BJ (cell line): ENCODE measurements at regions not wholly inside any gene's neighbourhood (a gene's known extent, or its start where the extent isn't known, plus 50 kb on each side); places are given as distances from the start of the nearest gene placed in this dataset.

Experiments used
- CTCF ChIA-PET: fragments of 350-600 bp; formaldehyde crosslinking; extraction: SDS; loops from one replicate; lab custom pipeline; 2021; ENCODE audit warnings: antibody characterized with exemption, inconsistent platforms; lab: Yijun Ruan, JAX
- POLR2A ChIA-PET: fragments of 300-600 bp; sonication (Branson Sonifier 250); formaldehyde crosslinking; extraction: SDS; loops from one replicate; lab custom pipeline; 2021; ENCODE audit warnings: antibody characterized with exemption; lab: Charles Lee
- DNase-seq: peaks from one replicate; pipeline ENCODE4 v3.0.0-alpha.2; 2011; ENCODE audit warnings: low read depth
- H3K27me3 ChIP-seq: 2 replicates; pipeline ENCODE4 v1.6.0; 2011; ENCODE audit warnings: low read length; ENCODE audit not compliant: control insufficient read depth, insufficient read depth
- H3K36me3 ChIP-seq: 2 replicates; pipeline ENCODE4 v1.5.1; 2011; ENCODE audit warnings: low read length; ENCODE audit not compliant: control insufficient read depth, insufficient read depth
- H3K4me3 ChIP-seq: 2 replicates; pipeline ENCODE4 v1.5.1; 2011; ENCODE audit warnings: low read depth, mild to moderate bottlenecking, control low read depth, low read length
- CTCF ChIP-seq: IDR thresholded peaks from 2 replicates; pipeline ENCODE4 v1.5.1; 2011; ENCODE audit warnings: low read depth, mild to moderate bottlenecking, control low read depth, inconsistent platforms, low read length, moderate library complexity; ENCODE audit not compliant: insufficient read depth

- ChIA-PET CTCF (no interaction called here), POLR2A (no interaction called here)
- TF ChIP-seq CTCF, result no peak
- Histone ChIP-seq H3K36me3 (no peaks in the 10 kb centered on the region), H3K4me3 (no peak overlapping the region), H3K27me3 (no peaks in the 10 kb centered on the region; the same call in 1 of the 2 replicates)
- no peak for DNase-seq
Measured at GRCh38 chr3:8233938-8234337, 267.7 kb upstream of the LMCD1 start.

DNA sequence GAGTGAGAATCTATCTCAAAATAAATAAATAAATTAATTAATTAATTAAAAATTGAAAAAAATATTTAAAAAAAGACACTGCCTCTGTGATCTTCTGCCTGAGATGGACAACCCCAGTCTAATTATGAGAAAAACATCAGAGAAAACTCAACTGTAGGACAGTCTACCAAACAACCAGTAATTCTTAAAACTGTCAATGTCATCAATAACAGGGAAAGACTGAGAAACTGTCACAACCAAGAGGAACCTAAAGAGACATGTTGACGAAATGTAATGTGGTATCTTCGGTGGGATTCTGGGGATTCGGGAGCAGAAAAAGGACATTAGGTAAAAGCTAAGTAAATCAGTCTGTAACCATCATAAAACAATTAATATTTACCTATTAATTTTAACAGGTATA, 265.4 kb upstream of the LMCD1 start:
- ChIA-PET POLR2A (no interaction called here), CTCF (no interaction called here)
- H3K36me3 ChIP-seq, result no peaks in the 10 kb centered on the region
- H3K27me3 ChIP-seq, result no peaks in the 10 kb centered on the region; the same call in 1 of the 2 replicates
- DNase-seq, result no peak
- H3K4me3 ChIP-seq, result no peak overlapping the region
- no peak for TF ChIP-seq CTCF

DNA sequence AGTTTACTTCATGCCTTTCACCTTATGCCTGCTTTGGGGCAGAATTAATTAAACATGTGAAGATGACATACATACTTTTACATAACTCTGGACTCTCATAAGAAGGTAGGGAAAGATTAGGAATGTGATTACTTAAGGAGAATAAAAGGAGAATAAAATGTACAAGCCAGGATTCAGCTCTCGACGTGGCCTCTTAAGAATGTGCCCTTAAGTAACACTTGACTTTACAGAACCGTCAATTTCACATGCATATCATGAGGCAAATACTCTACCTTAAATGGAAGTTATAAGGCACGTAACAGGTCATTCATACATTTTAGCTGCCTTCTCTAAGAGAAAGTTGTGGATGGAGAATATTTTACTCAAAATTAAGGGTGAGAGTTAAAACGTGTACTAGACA, 263.7 kb upstream of the LMCD1 start:
- ChIA-PET CTCF (interaction anchor here (1.1 kb wide), 1 partner anchor 8 kb away, joined by 3 read pairs; no protein-coding TSS in a partner anchor), POLR2A (no interaction called here)
- TF ChIP-seq CTCF, result no peak
- H3K27me3 ChIP-seq, result no peaks in the 10 kb centered on the region
- no peaks in the 10 kb centered on the region for H3K36me3 ChIP-seq
- no peak overlapping the region for H3K4me3 ChIP-seq
- DNase-seq, result no peak

DNA sequence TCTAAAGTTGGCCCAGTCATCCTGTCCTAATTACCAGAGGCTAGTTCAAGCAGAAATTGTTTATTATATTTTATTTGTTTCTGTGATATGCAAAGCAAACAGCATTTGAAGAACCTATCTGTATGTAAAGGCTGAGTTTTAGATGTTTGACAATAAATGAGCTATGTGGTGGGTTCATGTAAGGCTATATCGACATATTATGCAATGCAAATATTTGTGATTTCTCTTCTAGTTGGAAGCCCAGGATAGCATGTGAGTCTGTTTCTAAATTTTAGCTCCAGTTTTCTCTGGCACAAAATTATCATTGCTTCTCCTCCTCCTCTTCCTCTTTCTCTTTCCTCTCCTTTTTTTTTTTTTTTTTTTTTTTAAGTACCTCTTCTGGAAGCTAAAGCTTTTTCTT, 263.2 kb upstream of the LMCD1 start:
- POLR2A ChIA-PET, result no interaction called here
- no peak for DNase-seq
- no peak overlapping the region for H3K4me3 ChIP-seq
- no peaks in the 10 kb centered on the region for H3K36me3 ChIP-seq
- CTCF ChIA-PET, result interaction anchor here (1.1 kb wide), 1 partner anchor 8 kb away, joined by 3 read pairs; no protein-coding TSS in a partner anchor
- no peaks in the 10 kb centered on the region for H3K27me3 ChIP-seq
- no peak for TF ChIP-seq CTCF

DNA sequence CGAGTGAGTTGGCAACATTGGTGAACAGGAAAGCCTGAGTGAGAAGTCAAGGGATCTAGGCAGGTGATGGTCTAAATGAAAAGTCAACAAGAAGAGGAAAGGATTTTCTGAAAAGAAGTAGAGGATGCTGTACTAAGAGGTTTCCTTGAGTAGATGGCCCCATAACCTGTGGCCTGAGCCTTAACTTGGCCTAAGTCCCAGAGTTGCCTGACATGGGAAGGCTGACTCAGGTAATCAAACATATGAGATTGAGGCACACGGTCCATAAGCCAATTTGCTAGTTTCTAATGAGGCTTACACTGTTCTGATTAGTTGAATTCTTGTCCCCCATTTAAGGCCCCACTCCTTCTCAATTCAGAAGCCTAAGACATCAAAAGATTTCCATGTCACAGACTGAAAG, 262.5 kb upstream of the LMCD1 start:
- CTCF ChIA-PET, result interaction anchor here (1.1 to 1.8 kb wide), 14 partner anchors 9 to 369 kb away, joined by 3 to 19 read pairs (median 5); no protein-coding TSS in a partner anchor
- Histone ChIP-seq H3K4me3 (no peak overlapping the region), H3K36me3 (no peaks in the 10 kb centered on the region), H3K27me3 (no peaks in the 10 kb centered on the region)
- POLR2A ChIA-PET, result no interaction called here
- no peak for DNase-seq
- TF ChIP-seq CTCF, result no peak
